ENCODE measurements at regions not wholly inside any gene's neighbourhood (a gene's known extent, or its start where the extent isn't known, plus 50 kb on each side); places are given as distances from the start of the nearest gene placed in this dataset.
"Not testable (repeated sequence)": the region's sequence is repeated elsewhere in the genome, so short reads cannot be mapped to it uniquely, and the experiment has no call there.

DNA sequence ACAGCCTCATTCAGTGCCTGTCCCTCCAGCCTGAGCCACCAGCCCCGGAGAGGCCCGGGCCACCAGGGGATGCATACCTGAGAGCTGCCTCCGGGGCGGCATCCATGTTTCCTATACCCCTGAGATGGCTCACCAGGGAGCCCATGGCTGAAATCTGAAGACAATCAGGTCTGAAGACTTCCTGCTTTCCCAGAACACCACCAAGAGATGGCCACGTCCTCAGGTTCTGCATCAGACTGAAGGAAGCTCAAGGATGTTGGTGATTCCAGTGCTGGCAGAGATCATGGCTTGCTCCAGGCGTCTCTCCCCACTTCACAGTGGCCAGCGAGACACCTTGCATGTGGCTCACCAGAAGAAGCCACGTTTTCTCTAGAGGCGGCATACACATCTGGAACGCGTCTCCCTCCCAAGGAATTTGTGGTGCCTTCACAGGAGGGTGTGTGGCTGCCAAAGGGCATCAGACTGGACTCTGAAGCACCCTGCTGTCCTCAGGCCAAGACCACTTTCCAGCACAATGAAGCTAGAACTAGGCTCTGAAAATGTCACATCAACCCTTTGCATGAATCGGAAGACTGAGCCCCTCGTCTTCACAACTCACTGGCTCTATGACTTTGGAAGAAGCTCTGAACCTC lies 170.7 kb upstream of the IRF2BP2 start:
- Mint-ChIP-seq H3K4me3 (no peak overlapping the region), H3K27me3 (ENCODE audit: low read depth, poor library complexity) (no peaks in the 10 kb centered on the region), H3K9me3 (no peaks in the 10 kb centered on the region), H3K27ac (no peak overlapping the region), H3K36me3 (ENCODE audit: low read depth) (no peaks in the 10 kb centered on the region), H3K4me1 (peaks cover 4% of the 10 kb centered on the region)
- no peak for TF ChIP-seq CTCF (IDR thresholded peaks at IDR 0.05)
- DNase-seq = no peak

DNA sequence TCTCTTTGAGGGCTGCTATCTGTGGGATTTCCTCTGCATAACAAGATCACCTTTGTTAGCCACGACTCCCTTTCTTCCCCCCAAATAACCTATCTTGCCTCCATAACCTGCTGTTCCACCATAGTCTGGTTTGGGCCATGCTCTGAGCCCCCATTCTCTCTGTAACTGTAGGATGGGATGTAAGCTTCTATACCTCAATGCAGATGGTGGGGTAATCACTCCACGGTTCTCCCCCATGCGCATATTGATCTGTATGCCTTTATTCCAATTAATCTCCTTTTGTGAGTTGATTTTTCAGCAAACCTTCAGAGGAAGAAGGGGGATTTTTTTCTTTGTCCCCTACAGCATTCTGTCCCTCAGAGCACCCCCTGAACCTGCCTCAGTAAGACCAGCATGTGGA lies 170.1 kb upstream of the IRF2BP2 start:
- H3K9me3 Mint-ChIP-seq = peaks cover 5% of the 10 kb centered on the region
- no peaks in the 10 kb centered on the region for H3K4me1 Mint-ChIP-seq
- DNase-seq = no peak
- H3K27me3 Mint-ChIP-seq (ENCODE audit: low read depth, poor library complexity) = no peaks in the 10 kb centered on the region
- peaks cover 2% of the 10 kb centered on the region for H3K36me3 Mint-ChIP-seq (ENCODE audit: low read depth)
- no peak for TF ChIP-seq CTCF (IDR thresholded peaks at IDR 0.05)
- no peak overlapping the region for H3K27ac Mint-ChIP-seq
- no peak overlapping the region for H3K4me3 Mint-ChIP-seq

DNA sequence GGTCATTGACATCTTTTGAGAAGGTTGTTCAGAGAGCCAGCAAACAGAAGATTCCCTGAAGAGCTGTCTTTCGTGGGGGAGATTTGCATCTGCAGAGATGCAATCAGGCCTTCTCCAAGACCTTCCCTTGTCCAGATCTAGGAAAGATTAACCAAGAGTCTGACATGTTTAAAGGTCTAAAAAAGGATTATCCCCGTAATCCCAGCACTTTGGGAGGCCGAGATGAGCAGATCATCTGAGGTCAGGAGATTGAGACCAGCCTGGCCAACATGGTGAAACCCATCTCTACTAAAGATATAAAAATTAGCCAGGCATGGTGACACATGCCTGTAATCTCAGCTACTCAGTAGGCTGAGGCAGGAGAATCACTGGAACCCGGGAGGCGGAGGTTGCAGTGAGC lies 169.6 kb upstream of the IRF2BP2 start:
- H3K9me3 Mint-ChIP-seq; DNase-seq; H3K36me3 Mint-ChIP-seq (ENCODE audit: low read depth); H3K4me1 Mint-ChIP-seq; H3K27me3 Mint-ChIP-seq (ENCODE audit: low read depth, poor library complexity); H3K27ac Mint-ChIP-seq; H3K4me3 Mint-ChIP-seq: not testable (repeated sequence)

- H3K27ac Mint-ChIP-seq = no peak overlapping the region
- no peak for TF ChIP-seq CTCF (IDR thresholded peaks at IDR 0.05)
- DNase-seq = no peak
- no peaks in the 10 kb centered on the region for H3K4me1 Mint-ChIP-seq
- H3K27me3 Mint-ChIP-seq (ENCODE audit: low read depth, poor library complexity) = peaks cover under 1% of the 10 kb centered on the region
- peaks cover 12% of the 10 kb centered on the region for H3K9me3 Mint-ChIP-seq
- H3K4me3 Mint-ChIP-seq = no peak overlapping the region
- H3K36me3 Mint-ChIP-seq (ENCODE audit: low read depth) = peaks cover 4% of the 10 kb centered on the region
Observed at GRCh38 chr1:234779160-234779538, 169.2 kb upstream of the IRF2BP2 start.

GRCh38 chr1:234778221-234779159 lies 168.5 kb upstream of the IRF2BP2 start:
- peaks cover 3% of the 10 kb centered on the region for H3K27me3 Mint-ChIP-seq (ENCODE audit: low read depth, poor library complexity)
- no peak for TF ChIP-seq CTCF (IDR thresholded peaks at IDR 0.05)
- H3K27ac Mint-ChIP-seq = no peak overlapping the region
- no peaks in the 10 kb centered on the region for H3K4me1 Mint-ChIP-seq
- peaks cover 12% of the 10 kb centered on the region for H3K9me3 Mint-ChIP-seq
- peaks cover 4% of the 10 kb centered on the region for H3K36me3 Mint-ChIP-seq (ENCODE audit: low read depth)
- H3K4me3 Mint-ChIP-seq = no peak overlapping the region
- no peak for DNase-seq

GRCh38 chr1:234777856-234778220 lies 167.9 kb upstream of the IRF2BP2 start:
- Mint-ChIP-seq H3K36me3 (ENCODE audit: low read depth) (peaks cover 4% of the 10 kb centered on the region), H3K27ac (no peak overlapping the region), H3K4me3 (no peak overlapping the region), H3K9me3 (peaks cover 13% of the 10 kb centered on the region), H3K4me1 (peaks cover 2% of the 10 kb centered on the region), H3K27me3 (ENCODE audit: low read depth, poor library complexity) (peaks cover 3% of the 10 kb centered on the region)
- TF ChIP-seq CTCF (IDR thresholded peaks at IDR 0.05) = no peak
- no peak for DNase-seq

All from nephron progenitor cell (in vitro differentiated cells).